PC-9 (cell line): ENCODE measurements at regions not wholly inside any gene's neighbourhood (a gene's known extent, or its start where the extent isn't known, plus 50 kb on each side); places are given as distances from the start of the nearest gene placed in this dataset.

Source experiments
- CTCF ChIP-seq: fragments of 200-600 bp; sonication (generic); conservative IDR thresholded peaks from 2 replicates; pipeline ENCODE4 v1.6.1; 2017; ENCODE audit warnings: mixed run types, antibody characterized with exemption, mild to moderate bottlenecking, moderate library complexity
- EZH2 ChIP-seq: fragments of 200-600 bp; sonication (generic); IDR thresholded peaks from 2 replicates; pipeline ENCODE4 v1.8.0; 2017; ENCODE audit warnings: antibody characterized with exemption, low read depth

GRCh38 chr6:6909111-6909510 lies 198.7 kb upstream of the RREB1 start:
- TF ChIP-seq CTCF: no peak
- TF ChIP-seq EZH2: no peak
